Cortex of kidney (tissue), 1 donor: ENCODE measurements at regions not wholly inside any gene's neighbourhood (a gene's known extent, or its start where the extent isn't known, plus 50 kb on each side); places are given as distances from the start of the nearest gene placed in this dataset.

ENCODE experiments used
- DNase-seq: peaks from one replicate; lab custom pipeline; 2025; lab: John Stamatoyannopoulos, UW

DNA sequence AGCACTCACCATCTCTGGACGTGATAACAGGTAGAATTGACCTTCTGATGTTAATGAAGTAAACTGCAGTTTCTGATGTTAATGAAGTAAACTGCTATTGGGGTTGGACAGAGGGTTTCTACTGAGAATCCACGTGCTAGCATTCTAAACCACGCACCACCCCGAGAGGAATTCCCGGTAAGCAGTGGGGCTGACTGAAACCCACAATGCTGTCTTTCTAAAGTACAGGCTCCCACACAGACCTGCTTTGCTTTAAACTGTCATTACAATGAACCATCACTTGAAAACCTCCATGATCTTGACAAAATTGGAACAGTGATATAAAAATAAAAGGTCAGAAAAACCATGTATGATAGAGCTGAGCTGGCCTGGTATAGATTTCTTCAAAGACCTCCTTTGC lies 559.0 kb downstream of the FGF9 start:
- no peak for DNase-seq

DNA sequence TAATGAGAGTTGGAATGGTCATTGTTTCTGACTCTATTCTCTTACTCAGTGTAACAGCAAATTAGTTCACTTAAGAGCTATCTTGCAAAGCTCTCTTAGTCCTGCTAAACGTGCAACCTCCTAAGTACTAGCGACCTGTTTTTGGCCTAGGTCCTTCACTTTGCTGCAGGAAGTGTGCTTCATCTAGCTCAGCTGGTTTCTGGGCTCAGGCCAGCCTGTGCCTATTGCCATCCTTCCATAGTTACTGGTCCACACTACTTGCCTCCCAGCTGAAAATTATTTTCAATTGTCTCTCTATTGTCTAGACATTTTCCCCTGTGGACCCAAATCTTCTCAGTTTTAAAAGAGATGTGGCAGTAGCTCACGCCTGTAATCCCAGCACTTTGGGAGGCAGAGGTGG lies 561.3 kb downstream of the FGF9 start:
- no peak for DNase-seq

DNA sequence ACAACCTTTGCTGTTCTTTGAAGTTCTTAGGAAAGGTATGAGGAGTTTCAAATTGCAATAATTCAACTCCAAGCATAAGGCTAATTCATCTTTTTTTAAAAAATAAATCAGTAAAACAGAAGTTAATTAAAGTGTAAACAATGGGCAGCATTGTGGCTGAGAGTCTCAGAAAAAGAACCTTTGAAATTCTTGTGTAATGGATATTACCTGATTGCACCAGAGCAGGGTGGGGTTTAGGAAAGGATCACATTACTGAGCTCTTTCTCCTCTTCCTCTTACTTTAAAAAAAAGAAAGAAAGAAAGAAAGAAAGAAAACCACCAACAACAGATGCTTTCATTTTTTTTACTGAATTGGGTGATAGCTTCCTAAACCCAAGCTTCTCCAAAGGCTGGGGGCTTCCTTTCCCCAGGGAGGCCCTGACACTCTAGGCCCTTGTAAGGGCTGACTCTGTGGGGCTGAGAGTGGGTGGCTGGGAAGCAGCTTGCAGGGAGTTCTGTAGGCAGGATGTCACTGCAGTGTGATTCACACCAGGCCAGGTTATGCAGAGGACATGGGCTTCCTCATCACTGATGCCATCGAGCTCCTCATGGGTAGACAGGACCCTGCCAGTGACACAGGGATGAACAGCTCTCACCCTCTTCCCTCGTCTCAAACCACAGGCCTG lies 564.5 kb downstream of the FGF9 start:
- no peak for DNase-seq

DNA sequence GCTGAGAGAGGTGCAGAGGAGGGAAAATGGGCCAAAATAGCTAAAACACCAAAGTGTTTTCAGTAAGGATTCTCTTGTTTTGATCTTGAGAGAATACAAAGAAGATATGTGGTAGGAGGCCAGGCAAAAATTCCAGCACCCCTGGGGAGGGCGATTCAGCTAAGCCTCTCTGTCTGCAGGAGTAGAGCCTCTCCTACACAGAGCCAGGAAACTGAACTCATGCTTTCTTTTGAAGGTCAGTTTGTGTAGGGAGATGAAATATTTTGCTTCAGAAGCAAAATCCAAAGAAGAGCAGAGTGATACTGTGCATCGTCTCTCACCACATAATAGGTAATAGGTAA lies 565.0 kb downstream of the FGF9 start:
- no peak for DNase-seq

DNA sequence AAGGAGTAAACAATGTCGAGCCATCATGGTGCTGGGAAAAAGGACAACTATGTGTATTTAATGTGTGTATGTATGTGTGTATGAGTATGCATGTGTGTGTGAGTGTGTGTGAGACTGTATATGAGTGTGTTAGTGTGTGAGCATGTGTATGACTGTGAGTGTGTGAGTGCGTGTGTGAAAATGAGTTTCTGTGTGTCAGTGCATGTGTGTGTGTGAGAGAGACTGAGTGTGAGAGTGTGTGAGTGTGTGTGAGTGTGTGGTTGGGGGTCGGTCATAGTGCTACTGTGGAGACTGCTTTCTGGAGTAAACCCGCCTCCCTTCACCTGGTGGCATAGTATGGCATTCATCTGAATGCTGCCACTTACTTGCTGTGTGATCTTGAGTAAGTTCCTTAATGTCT lies 567.4 kb downstream of the FGF9 start:
- DNase-seq: no peak

DNA sequence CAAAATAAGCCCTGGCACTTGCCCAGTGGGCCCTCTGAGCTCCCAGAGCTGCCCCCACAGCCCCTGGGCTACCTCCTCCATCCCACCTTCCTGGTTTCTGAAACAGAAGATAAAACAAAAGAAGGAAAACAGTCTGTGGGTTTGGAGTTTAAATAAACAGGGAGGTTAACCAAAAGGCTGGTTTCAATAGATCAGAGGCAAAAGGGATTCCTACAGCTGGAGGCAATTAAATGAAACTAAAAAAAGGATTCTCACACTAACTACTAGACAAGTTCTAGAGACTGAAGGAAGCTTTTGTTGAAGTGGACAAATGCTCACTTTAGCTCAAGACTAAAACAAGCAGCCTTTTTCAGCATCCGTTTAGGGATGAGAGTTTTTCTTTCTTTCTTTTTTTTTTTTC lies 569.8 kb downstream of the FGF9 start:
- no peak for DNase-seq

DNA sequence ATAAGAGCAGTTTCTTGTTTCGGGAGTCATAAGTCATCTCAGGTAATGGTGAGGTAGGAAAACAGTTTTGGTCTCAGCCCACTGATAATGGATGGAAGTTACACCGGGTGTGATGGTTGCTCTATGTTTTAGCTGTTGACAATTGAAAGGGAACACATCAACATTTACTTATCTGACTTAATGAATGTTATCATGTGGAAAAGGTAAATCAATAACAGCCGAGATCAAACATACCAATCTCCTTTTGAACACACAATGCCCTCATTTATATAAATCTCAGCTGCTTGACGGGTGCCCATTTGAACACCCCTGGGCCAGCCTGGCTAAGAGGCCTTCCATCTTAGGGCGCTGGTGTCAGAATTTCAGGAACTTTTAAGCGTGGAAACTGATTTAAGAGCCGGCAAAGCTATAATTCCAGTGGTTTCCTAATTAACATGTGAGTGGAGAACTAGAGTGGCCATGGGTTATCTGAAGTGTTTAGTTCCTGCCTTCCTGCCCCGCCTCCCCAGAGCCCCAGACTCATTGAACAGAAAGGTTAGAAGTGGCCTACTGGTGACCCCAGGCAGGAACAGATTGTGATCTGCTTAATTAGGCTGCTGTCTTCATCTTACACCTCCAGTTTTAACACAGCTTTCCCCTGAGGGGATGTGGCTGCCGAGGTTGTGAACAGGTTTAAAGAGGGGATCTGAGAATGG lies 572.7 kb downstream of the FGF9 start:
- DNase-seq: no peak

DNA sequence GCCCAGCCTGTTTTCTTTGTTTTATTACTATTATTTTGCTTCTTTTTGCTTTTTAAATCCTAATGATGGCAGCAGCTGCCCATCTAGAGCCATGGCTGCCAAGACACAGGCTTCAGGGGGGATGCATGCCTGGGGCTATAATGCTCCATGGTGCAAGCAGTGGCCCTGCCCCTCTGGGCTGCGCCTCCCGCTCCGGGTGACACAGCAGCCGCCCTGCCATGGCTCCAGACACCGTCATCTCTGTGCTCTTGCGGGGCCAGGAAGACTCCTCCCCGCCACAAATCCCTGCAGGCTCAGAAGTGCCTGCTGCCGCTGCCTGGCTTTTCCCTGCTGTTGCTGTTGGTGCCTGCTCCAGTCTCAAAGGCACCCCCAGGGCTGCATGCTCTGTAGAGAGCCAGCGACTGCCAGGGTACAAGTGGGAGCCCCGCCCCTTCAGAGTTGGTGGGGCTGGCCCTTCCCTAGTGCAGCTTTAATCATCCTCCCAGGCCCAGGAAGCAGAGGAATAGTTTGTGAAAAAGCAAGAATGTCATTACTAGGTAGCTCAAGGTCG lies 581.5 kb downstream of the FGF9 start:
- DNase-seq: no peak

DNA sequence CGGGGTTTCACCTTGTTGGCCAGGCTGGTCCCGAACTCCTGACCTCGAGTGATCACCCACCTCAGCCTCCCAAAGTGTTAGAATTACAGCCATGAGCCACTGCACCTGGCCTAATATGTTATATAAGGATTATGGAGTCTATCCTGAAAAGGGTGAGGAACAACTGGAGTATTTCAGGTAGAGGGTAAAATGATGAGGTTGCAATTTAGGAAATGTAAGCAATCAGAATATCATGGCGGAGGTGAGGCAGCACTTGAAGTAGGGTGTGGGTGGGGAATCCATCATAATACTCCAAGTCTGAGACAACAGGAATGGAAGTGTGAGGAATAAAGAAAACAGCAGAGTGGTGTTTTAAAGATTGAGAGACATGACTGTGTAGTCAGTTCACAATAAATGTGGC lies 582.2 kb downstream of the FGF9 start:
- no peak for DNase-seq

DNA sequence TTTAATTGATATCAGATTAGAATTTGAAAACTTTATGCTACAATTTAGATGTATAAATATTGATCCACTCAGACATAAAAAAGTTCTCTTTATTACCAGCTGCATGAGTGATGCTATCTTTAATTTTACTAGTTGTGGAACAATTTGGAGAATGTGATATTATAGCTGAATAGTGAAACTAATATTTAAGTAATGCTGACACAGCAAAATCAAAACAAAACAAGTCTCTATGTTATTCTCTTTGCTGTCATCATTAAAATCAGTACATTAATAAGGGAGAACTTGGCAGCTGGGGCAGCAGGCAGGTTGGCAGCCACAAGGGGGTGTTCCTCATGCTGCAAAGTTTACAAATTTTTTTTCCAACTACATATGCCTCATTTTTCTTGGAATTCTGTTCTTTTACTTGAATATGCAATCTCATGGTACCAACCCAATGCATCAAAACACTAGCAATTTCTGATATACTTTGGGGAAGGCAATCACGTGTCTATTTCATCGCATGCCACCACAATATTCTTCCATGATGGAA lies 585.3 kb downstream of the FGF9 start:
- DNase-seq: no peak

DNA sequence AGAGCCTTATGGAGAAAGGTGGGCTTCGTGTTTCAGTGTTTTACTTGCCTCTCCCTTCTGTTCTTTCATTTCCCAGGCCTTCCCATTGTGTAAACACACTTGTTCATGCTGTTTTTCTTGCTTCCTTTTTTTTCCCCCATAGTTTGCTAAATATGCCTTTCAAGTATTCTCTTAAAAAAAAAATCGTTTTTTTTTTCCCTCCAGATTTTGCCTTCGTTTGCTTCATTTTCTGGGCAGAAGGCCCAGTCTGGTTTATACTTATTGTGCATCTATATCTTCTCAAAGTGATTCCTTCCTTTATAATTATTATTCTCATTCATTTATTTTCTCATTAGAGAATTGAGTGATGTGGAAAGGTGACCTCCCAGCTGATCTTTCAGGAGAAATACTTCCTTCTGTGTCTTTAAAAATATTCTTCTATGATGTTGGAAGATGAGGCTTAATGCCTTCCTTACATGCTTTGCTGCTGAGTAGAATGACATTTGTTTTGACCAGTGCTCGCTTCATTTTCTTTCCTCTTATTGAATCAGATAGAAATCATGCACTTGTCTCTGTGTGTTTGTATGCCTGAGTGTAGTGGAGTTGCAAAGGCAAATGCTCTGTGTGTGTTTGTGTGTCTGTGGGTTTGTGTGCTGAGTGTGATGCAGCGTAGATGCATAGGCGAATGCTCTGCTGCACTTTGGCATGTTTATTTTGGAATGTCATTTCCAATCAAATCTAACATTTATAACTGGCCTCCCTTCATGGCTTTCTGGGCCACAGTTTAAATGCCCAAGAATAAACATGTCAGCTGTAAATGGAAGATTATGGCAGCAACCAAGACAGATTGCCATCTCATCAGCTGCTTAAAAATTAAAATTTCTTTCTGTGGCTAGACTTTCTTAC lies 591.4 kb downstream of the FGF9 start:
- DNase-seq: no peak

DNA sequence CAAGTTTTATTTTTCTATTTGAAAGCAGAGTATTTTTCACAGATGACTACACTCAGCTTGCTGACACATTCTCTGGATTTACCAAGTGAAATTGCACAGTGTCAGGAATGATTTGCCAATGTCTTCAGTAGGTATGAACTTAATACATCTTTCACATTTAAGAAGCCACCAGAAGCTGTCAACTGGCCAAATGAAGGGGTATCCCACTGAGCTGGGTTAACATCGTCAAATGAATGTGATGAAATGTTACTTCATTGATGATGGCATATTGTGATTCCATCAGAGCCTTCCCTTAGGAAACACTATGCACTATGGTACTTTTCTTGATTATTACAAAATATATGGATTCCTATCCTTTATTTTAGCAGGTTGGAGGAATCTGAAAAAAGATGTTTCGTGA lies 592.3 kb downstream of the FGF9 start:
- DNase-seq: no peak

DNA sequence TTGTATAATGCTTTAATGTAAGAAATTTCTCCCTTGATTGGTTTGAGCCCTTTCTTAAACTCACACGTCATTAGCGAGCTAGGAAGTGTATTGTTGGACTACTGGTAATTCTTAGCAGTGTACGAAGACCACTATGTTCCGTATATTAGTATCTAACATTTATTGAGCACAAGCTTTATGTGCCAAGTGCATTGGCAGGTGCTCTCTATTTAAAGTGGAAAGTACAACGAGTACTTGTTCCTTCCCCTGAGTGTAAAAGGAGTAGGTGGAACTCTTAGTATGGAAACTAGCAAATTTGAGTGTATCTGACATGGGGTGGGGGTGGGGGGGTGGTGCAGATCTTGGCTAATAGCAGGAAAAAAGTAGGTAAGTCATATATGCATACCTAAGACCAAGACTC lies 594.7 kb downstream of the FGF9 start:
- DNase-seq: no peak

DNA sequence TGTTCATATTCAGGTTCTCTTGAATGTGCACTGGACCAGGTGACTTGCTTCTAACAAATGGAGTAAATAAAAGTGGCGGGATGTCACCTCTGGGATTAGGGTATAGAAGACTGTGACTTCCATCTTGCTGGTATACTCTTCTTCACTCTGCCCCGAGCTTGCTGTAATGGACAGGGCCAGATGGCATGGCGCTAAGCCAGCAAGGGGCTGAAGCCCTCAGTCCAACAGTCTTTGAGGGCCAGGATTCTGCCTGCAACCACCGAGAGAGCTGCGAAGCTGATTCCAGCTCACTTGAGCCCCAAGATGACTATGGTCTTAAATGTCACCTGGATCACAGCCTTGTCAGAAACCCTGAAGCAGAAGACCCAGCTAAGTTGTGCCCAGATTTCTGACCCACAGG lies 600.0 kb downstream of the FGF9 start:
- DNase-seq: no peak

DNA sequence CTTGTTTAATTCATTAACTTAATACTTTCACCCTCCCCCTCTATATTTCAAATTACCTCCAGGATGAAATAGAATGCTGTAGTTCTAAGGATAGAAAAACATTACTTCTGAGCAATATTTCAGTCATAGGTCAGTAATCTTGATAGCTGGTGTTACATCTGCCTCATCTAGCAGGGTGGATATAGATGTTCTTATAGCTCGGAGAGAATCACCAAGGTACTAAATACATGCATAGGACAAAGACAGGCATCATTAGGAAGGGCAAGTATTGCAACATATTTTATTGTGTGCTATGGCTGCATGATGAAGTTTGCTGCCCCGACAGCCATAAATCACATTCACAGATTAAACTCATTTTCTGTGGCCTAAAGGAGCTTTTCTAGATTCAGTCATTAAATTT lies 601.0 kb downstream of the FGF9 start:
- no peak for DNase-seq

DNA sequence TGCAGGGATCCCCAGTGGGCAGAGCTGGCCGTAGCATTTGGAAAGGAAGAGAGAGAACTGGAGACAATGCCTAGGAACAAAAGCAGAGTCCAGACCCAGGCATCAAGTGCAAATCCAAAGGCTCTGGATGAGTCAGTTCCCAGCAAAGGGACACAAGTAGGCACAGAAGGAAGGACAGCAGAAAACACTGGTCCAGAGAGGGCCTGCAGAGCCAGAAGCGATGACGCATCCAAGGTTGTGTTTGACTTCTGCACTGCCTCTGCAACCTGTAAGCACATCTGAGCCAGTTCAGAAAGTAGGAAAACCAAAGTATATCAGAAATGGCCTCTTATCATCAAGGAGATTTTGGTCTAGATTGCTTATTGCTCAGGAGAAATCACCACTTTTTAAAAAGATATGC lies 604.5 kb downstream of the FGF9 start:
- no peak for DNase-seq

DNA sequence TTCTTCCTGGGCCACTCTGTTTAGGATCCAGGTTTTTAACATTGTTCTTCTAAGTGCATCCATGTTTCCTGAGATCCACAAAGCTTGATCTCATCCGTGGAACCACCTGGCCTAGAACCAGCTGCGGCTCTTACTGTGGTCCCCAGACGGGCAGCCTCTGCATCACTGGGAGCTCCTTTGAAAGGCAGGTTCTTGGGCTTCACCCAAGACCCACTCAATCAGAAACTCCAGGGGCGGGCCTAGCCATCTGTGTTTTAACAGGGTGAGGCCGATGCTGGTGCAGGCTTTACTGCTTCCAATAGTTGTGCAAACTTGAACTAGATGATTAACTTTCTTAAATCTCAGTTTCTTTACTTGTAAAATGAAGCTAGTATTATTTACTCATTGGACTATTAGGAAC lies 605.7 kb downstream of the FGF9 start:
- DNase-seq: no peak

DNA sequence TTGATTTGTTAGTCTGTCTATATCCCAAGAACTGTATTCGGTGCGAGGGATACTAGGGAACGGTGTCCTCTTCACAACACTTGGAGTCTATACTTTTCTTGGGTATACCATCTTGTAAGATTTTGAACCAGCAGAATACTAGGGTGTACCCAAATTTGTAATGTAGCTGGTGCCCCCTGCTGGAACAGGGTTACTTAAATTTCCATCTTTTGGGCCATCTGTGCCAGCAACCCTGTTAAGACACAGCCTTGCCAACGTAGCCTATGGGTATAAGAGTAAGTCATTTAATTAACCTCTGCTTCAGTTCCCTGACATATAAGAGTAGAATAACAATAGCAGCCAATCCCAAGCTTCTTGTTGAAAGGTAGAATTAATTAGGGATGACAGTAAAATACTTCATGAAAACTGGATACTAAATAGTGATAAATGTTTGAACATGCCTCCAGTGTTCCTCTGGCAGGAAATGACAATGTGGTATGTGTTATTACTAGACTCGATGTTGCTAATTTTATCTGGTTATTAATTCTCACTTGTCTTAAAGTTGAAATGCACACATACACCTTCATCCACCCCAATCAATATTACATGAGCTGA lies 607.6 kb downstream of the FGF9 start:
- no peak for DNase-seq

DNA sequence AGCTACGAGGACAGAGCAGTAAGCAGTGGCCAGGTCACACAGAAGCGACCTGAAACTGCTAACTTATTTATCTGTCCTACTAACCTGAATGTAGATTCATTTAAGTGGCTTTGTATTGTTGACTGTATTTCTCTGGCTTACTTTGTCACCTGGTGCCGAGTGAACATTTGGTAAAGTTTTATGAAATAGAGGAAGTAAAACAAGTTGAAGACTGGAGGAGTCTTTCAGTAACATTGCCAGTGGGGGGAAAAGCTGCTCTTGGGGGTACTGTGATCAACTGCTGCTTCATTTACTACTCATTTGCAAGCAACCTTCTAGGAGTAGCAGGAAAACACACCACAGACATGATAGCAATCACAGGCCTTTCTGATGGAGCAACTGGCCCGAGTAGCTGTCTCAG lies 615.0 kb downstream of the FGF9 start:
- DNase-seq: no peak

DNA sequence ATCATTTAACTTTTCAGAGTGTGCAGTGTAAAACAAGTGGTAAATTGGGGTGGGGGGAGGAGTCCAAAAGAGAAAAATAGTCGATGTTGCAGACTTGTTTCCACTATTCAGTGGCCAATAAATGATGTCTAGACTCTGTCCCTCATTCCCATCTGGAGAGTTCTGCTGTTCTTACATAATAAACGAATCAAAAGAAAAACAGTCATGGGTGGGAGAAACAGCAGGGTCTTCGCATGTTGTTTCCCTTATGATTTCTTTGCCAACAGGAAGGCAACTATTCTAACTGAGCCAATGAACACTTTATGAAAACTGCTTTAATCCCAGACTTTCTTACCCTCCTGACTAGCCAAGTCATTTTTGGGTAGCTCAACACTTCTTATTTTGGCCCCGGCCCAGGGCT lies 615.5 kb downstream of the FGF9 start:
- DNase-seq: no peak

DNA sequence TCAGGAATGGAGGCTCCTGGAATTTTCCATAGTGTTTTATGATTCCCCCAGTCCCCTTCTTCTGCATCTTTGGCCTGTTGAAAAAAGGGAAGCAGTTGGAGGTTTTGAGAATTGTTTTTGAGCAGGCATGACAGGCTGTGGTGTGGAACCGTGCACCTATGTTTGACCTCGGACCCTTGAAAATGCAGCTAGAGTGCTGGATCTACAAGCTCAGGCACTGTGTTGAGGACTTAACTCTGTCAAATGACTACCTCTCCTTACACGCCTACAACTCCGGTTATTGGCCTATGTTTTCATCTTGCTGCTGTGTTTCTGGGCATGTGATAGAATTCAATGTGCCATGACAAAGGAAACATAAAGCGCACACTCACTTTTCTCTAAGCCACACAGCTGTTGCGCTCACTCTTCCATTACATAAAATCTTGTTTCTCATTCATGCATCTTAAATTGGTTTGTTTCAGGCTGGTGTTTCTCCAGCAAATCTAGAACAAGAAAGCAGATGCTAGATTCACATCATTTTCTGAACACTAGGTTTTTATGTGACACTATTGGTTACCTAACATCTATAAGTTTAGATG lies 616.6 kb downstream of the FGF9 start:
- DNase-seq: no peak

DNA sequence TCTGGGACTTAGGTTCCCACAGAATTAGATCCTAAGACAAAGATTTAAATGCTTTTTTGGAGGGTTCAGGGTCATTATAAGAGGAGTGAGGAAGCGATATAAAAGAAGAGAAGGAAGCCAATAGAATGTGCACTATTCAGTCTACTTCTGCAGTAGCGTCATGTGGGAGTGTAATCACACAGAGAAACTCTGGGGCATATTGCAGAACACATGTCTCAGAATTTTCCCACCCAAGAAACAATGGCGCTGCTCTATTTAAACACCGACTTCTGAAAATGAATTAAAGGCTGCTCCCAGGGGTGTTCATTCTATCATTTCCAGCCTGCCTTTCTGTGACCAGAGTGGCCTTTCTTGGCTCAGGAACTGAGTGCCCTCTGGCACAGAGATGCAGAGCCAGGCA lies 617.6 kb downstream of the FGF9 start:
- DNase-seq: no peak
